Epithelial cell of proximal tubule (primary cell): ENCODE measurements at regions not wholly inside any gene's neighbourhood (a gene's known extent, or its start where the extent isn't known, plus 50 kb on each side); places are given as distances from the start of the nearest gene placed in this dataset.

ENCODE experiments used
- DNase-seq: peaks from one replicate; pipeline ENCODE4 v3.0.0-alpha.2; 2011; ENCODE audit warnings: low read depth
- H3K4me3 ChIP-seq: 2 replicates; pipeline ENCODE4 v1.5.1; 2011; ENCODE audit warnings: low read depth, mild to moderate bottlenecking, low read length
- CTCF ChIP-seq: conservative IDR thresholded peaks from 2 replicates; pipeline ENCODE4 v1.5.1; 2012; ENCODE audit warnings: low read depth, mild to moderate bottlenecking, low read length

- DNase-seq, result no peak
- TF ChIP-seq CTCF, result no peak
These were observed 76.1 kb upstream of the PDK4 start for GRCh38 chr7:95672434-95672833.

GRCh38 chr7:95669513-95669912 is 73.2 kb upstream of the PDK4 start:
- no peak for TF ChIP-seq CTCF
- DNase-seq, result no peak

More at GRCh38 chr7:95672434-95672833, 76.1 kb upstream of the PDK4 start:
- no peak overlapping the region for H3K4me3 ChIP-seq

GRCh38 chr7:95668504-95669018 is 72.2 kb upstream of the PDK4 start:
- DNase-seq, result no peak
- H3K4me3 ChIP-seq, result no peak overlapping the region
- TF ChIP-seq CTCF, result no peak

More at GRCh38 chr7:95669513-95669912, 73.2 kb upstream of the PDK4 start:
- H3K4me3 ChIP-seq, result no peak overlapping the region

GRCh38 chr7:95662987-95663386 is 66.7 kb upstream of the PDK4 start:
- DNase-seq, result no peak
- no peak for TF ChIP-seq CTCF
- H3K4me3 ChIP-seq, result no peak overlapping the region

- TF ChIP-seq CTCF, result no peak
- H3K4me3 ChIP-seq, result no peak overlapping the region
- no peak for DNase-seq
These were observed 63.7 kb upstream of the PDK4 start for GRCh38 chr7:95660023-95660434.

- no peak for DNase-seq
- no peak overlapping the region for H3K4me3 ChIP-seq
- TF ChIP-seq CTCF, result no peak
These were observed 62.4 kb upstream of the PDK4 start for GRCh38 chr7:95658676-95659075.

- H3K4me3 ChIP-seq, result no peak overlapping the region
- no peak for DNase-seq
- no peak for TF ChIP-seq CTCF
These were observed 53.2 kb upstream of the PDK4 start for GRCh38 chr7:95649546-95649945.
